Osteoblast (primary cell): ENCODE measurements at regions not wholly inside any gene's neighbourhood (a gene's known extent, or its start where the extent isn't known, plus 50 kb on each side); places are given as distances from the start of the nearest gene placed in this dataset.
"Not testable (repeated sequence)": the region's sequence is repeated elsewhere in the genome, so short reads cannot be mapped to it uniquely, and the experiment has no call there.

Source experiments
- DNase-seq: peaks from one replicate; pipeline ENCODE4 v3.0.0; 2011; ENCODE audit warnings: low spot score, mixed read lengths; ENCODE audit not compliant: insufficient read length; ENCODE audit errors: missing footprints
- H2AFZ ChIP-seq: 2 replicates; pipeline ENCODE4 v1.6.0; 2011; ENCODE audit warnings: mild to moderate bottlenecking, low read length
- H3K27ac ChIP-seq: 2 replicates; pipeline ENCODE4 v1.5.1; 2011; ENCODE audit warnings: mild to moderate bottlenecking, low read depth, low read length, moderate library complexity
- H3K27me3 ChIP-seq: 2 replicates; pipeline ENCODE4 v1.6.0; 2012; ENCODE audit warnings: mild to moderate bottlenecking, control low read depth, inconsistent platforms, low read length, moderate library complexity; ENCODE audit not compliant: insufficient read depth
- H3K36me3 ChIP-seq: 2 replicates; pipeline ENCODE4 v1.5.1; 2011; ENCODE audit warnings: mild to moderate bottlenecking, low read length, control low read depth, moderate library complexity; ENCODE audit not compliant: insufficient read depth
- H3K4me1 ChIP-seq: 2 replicates; pipeline ENCODE4 v1.5.1; 2011; ENCODE audit warnings: mild to moderate bottlenecking, low read length, control low read depth, moderate library complexity; ENCODE audit not compliant: insufficient read depth
- H3K4me2 ChIP-seq: 2 replicates; pipeline ENCODE4 v1.6.0; 2011; ENCODE audit warnings: mild to moderate bottlenecking, low read length; ENCODE audit not compliant: insufficient read depth
- H3K4me3 ChIP-seq: fragments of 200-600 bp; sonication (generic); 3 replicates; pipeline ENCODE4 v1.5.1; 2012; ENCODE audit warnings: mild to moderate bottlenecking, low read length, inconsistent platforms; ENCODE audit not compliant: insufficient read depth
- H3K79me2 ChIP-seq: 2 replicates; pipeline ENCODE4 v1.6.0; 2012; ENCODE audit warnings: mild to moderate bottlenecking, low read length, control low read depth, inconsistent platforms; ENCODE audit not compliant: insufficient read depth
- H3K9me3 ChIP-seq: 2 replicates; pipeline ENCODE4 v1.5.1; 2011; ENCODE audit warnings: low read depth, low read length, control low read depth
- H4K20me1 ChIP-seq: 2 replicates; pipeline ENCODE4 v1.6.0; 2012; ENCODE audit warnings: mild to moderate bottlenecking, low read length, control low read depth; ENCODE audit not compliant: insufficient read depth
- TF ChIP-seq, protein P1 (sequence below): IDR thresholded peaks from 2 replicates; pipeline ENCODE4 v1.5.1; 2011; ENCODE audit warnings: mild to moderate bottlenecking, low read depth, low read length, moderate library complexity; ENCODE audit errors: extremely low read depth

DNA sequence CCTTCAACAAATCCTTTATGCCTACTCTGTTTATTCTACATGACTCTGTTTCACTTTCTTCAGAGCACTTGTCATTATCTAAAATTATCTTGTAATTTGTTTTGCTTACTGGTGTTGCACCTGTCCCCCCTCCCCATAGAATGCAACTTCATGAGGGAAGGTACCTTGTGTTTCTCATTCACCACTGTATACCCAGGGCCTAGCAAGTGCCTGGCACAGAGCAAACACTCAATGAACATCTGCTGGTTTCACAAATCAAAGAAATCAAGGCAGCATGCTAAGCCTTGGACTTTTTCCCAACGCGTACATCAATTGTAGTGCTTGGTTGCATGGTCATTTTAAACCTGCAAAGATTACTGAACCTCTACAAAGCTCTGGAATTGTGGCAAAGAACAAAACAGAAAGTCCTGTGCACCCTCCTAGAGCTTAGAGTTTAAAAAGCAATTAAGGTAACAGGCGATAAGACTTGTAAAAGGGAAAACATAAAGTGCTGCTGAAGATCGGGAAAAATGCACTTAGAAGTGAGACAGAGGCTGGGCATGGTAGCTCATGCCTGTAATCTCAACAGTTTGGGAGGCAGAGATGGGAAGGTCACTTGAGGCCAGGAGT, 479.1 kb downstream of the MED13L start:
- H3K79me2 ChIP-seq: no peaks in the 10 kb centered on the region
- no peak overlapping the region for H3K27ac ChIP-seq
- H4K20me1 ChIP-seq: no peaks in the 10 kb centered on the region
- no peak overlapping the region for H3K4me3 ChIP-seq
- H3K4me1 ChIP-seq: no peaks in the 10 kb centered on the region
- no peak overlapping the region for H3K4me2 ChIP-seq
- no peak for DNase-seq
- no peaks in the 10 kb centered on the region for H3K36me3 ChIP-seq
- TF ChIP-seq, protein P1, sequence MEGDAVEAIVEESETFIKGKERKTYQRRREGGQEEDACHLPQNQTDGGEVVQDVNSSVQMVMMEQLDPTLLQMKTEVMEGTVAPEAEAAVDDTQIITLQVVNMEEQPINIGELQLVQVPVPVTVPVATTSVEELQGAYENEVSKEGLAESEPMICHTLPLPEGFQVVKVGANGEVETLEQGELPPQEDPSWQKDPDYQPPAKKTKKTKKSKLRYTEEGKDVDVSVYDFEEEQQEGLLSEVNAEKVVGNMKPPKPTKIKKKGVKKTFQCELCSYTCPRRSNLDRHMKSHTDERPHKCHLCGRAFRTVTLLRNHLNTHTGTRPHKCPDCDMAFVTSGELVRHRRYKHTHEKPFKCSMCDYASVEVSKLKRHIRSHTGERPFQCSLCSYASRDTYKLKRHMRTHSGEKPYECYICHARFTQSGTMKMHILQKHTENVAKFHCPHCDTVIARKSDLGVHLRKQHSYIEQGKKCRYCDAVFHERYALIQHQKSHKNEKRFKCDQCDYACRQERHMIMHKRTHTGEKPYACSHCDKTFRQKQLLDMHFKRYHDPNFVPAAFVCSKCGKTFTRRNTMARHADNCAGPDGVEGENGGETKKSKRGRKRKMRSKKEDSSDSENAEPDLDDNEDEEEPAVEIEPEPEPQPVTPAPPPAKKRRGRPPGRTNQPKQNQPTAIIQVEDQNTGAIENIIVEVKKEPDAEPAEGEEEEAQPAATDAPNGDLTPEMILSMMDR: no peak
- H3K27me3 ChIP-seq: no peaks in the 10 kb centered on the region
- H3K9me3 ChIP-seq: no peaks in the 10 kb centered on the region
- no peak overlapping the region for H2AFZ ChIP-seq

DNA sequence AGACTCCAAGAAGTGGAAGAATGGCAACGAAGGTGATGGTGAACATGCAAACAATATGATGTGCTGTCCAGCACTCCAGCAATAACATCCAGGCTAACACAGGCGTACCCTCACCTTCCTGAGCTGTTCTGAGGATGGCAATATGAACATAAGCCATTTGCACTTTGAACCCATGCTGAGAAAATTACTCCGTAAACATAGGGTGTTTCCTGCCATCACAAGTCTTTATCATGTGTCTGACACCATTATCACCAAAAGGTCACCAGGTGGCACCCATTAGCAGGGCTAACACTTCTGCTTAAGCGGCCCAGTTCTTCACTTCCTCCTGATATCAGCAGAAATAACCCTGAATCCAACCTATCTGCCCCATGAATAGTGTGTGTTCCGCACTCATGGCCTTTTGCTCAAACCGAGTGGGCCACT, 482.8 kb downstream of the MED13L start:
- Histone ChIP-seq H3K9me3 (no peaks in the 10 kb centered on the region), H4K20me1 (no peaks in the 10 kb centered on the region), H3K4me2 (no peak overlapping the region), H3K79me2 (no peaks in the 10 kb centered on the region), H3K4me3 (no peak overlapping the region), H3K27me3 (no peaks in the 10 kb centered on the region), H3K27ac (no peak overlapping the region), H3K36me3 (no peaks in the 10 kb centered on the region), H2AFZ (no peak overlapping the region), H3K4me1 (no peaks in the 10 kb centered on the region)
- DNase-seq: no peak
- TF ChIP-seq, protein P1: no peak

- Histone ChIP-seq H3K27ac (no peak overlapping the region), H3K9me3 (no peaks in the 10 kb centered on the region)
- TF ChIP-seq, protein P1: no peak
Measured at GRCh38 chr12:115791331-115791730, 486.2 kb downstream of the MED13L start.

DNA sequence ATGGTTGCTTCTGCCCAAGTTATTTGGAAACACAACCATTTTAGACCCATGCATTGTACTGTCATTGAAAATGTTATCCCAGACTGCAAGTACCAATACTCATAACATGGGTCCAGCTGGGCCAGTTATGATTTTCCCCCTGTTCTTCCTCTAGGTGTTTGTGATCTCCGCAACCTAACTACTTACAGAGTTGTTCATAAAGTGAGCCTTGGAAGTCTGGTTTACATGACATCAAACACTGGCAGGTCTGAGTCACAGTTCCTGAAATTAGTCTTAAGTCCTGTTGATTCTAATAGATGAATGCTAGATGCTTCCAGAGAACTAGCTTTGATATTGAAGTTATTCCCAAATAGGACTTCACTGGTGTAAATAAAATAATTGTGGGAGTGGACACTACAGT, 487.0 kb downstream of the MED13L start:
- Histone ChIP-seq H3K4me1 (no peaks in the 10 kb centered on the region), H3K36me3 (no peaks in the 10 kb centered on the region), H2AFZ (no peak overlapping the region), H3K79me2 (no peaks in the 10 kb centered on the region), H4K20me1 (no peaks in the 10 kb centered on the region), H3K9me3 (no peaks in the 10 kb centered on the region), H3K4me3 (no peak overlapping the region), H3K27ac (no peak overlapping the region), H3K4me2 (no peak overlapping the region), H3K27me3 (no peaks in the 10 kb centered on the region)
- DNase-seq: no peak
- TF ChIP-seq, protein P1: no peak

More at GRCh38 chr12:115791331-115791730, 486.2 kb downstream of the MED13L start:
- Histone ChIP-seq H2AFZ (no peak overlapping the region), H4K20me1 (no peaks in the 10 kb centered on the region), H3K4me1 (no peaks in the 10 kb centered on the region), H3K4me3 (no peak overlapping the region), H3K27me3 (no peaks in the 10 kb centered on the region), H3K4me2 (no peak overlapping the region), H3K79me2 (no peaks in the 10 kb centered on the region), H3K36me3 (no peaks in the 10 kb centered on the region)
- no peak for DNase-seq

GRCh38 chr12:115786490-115786889, 491.0 kb downstream of the MED13L start:
- H3K9me3 ChIP-seq, DNase-seq, H3K27ac ChIP-seq: not testable (repeated sequence)

More at GRCh38 chr12:115786490-115786889, 491.0 kb downstream of the MED13L start:
- not testable (repeated sequence) for H4K20me1 ChIP-seq, H3K79me2 ChIP-seq, H3K36me3 ChIP-seq, H2AFZ ChIP-seq, H3K4me1 ChIP-seq, H3K4me3 ChIP-seq, H3K4me2 ChIP-seq, H3K27me3 ChIP-seq
